CD4-positive, CD25-positive, alpha-beta regulatory T cell (primary cell): ENCODE measurements at regions not wholly inside any gene's neighbourhood (a gene's known extent, or its start where the extent isn't known, plus 50 kb on each side); places are given as distances from the start of the nearest gene placed in this dataset.

Experiments
- ATAC-seq, 2 donors: fragments of 150-1000 bp; cut with Tn5 transposase; one replicate each; pipeline ENCODE4 v1.10.0; 2021; ENCODE audit warnings: low read depth in 2 of 2, moderate number of reproducible peaks in 2 of 2, moderate library complexity in 1 of 2
- DNase-seq, 3 donors: peaks; one replicate each; pipeline versions ENCODE4 v3.0.0 to v3.0.0-alpha.2; 2012 to 2022; ENCODE audit warnings: mixed read lengths in 1 of 3
- H3K27ac ChIP-seq: one replicate; pipeline ENCODE4 v1.7.0; 2013; ENCODE audit warnings: mild to moderate bottlenecking, low read length; ENCODE audit not compliant: insufficient read depth, poor library complexity, severe bottlenecking
- H3K27me3 ChIP-seq: one replicate; pipeline ENCODE4 v1.7.0; 2013; ENCODE audit warnings: low read length; ENCODE audit not compliant: control insufficient read depth, insufficient read depth
- H3K36me3 ChIP-seq: one replicate; pipeline ENCODE4 v1.7.0; 2013; ENCODE audit warnings: mild to moderate bottlenecking, low read length, moderate library complexity; ENCODE audit not compliant: control insufficient read depth, insufficient read depth
- H3K4me1 ChIP-seq: 2 replicates; pipeline ENCODE4 v1.7.0; 2013; ENCODE audit warnings: mild to moderate bottlenecking, low read length; ENCODE audit not compliant: insufficient read depth, control insufficient read depth, poor library complexity, severe bottlenecking
- H3K4me3 ChIP-seq: one replicate; pipeline ENCODE4 v1.7.0; 2013; ENCODE audit warnings: low read depth, mild to moderate bottlenecking, low read length, moderate library complexity
- H3K9me3 ChIP-seq, 2 experiments: 1 replicate in 1 of 2; 2 replicates in 1 of 2; pipeline ENCODE4 v1.7.0; 2013; ENCODE audit warnings: low read length in 2 of 2, mild to moderate bottlenecking in 1 of 2, moderate library complexity in 1 of 2; ENCODE audit not compliant: control insufficient read depth in 2 of 2
- H3K27ac Mint-ChIP-seq, 3 donors: one replicate each; pipeline ENCODE4 v1.8.0; 2020 to 2022; ENCODE audit warnings: mild to moderate bottlenecking in 3 of 3, mixed read lengths in 3 of 3, moderate library complexity in 2 of 3
- H3K27me3 Mint-ChIP-seq: one replicate; pipeline ENCODE4 v1.8.0; 2022; ENCODE audit warnings: mild to moderate bottlenecking, mixed read lengths
- H3K36me3 Mint-ChIP-seq: one replicate; pipeline ENCODE4 v1.8.0; 2020; ENCODE audit warnings: mixed read lengths
- H3K4me1 Mint-ChIP-seq, 4 donors: one replicate each; pipeline ENCODE4 v1.8.0; 2020 to 2022; ENCODE audit warnings: mixed read lengths in 4 of 4, mild to moderate bottlenecking in 1 of 4
- H3K4me3 Mint-ChIP-seq, 4 donors: one replicate each; pipeline ENCODE4 v1.8.0; 2020 to 2022; ENCODE audit warnings: mild to moderate bottlenecking in 4 of 4, mixed read lengths in 4 of 4, moderate library complexity in 3 of 4
- H3K9me3 Mint-ChIP-seq, 7 donors: one replicate each; pipeline ENCODE4 v1.8.0; 2020 to 2022; ENCODE audit warnings: mixed read lengths in 7 of 7, mild to moderate bottlenecking in 3 of 7, moderate library complexity in 2 of 7

- Mint-ChIP-seq H3K4me1 (no peaks in the 10 kb centered on the region), H3K36me3 (no peaks in the 10 kb centered on the region), H3K27me3 (no peaks in the 10 kb centered on the region), H3K9me3 (no peaks in the 10 kb centered on the region), H3K27ac (no peak overlapping the region), H3K4me3 (no peak overlapping the region)
- Histone ChIP-seq H3K4me3 (no peak overlapping the region), H3K4me1 (no peaks in the 10 kb centered on the region), H3K36me3 (no peaks in the 10 kb centered on the region), H3K9me3 (no peaks in the 10 kb centered on the region), H3K27me3 (no peaks in the 10 kb centered on the region), H3K27ac (no peak overlapping the region)
- no peak for DNase-seq
- ATAC-seq: no peak
These were observed 50.8 kb upstream of the MRPS22 start for GRCh38 chr3:139292711-139293664.

- H3K9me3 Mint-ChIP-seq: no peaks in the 10 kb centered on the region
- Histone ChIP-seq H3K36me3 (no peaks in the 10 kb centered on the region), H3K4me3 (no peak overlapping the region), H3K9me3 (no peaks in the 10 kb centered on the region), H3K27me3 (no peaks in the 10 kb centered on the region), H3K4me1 (no peaks in the 10 kb centered on the region), H3K27ac (no peak overlapping the region)
- no peaks in the 10 kb centered on the region for H3K36me3 Mint-ChIP-seq
- no peak for DNase-seq
- no peak for ATAC-seq
- H3K27ac Mint-ChIP-seq: no peak overlapping the region
- H3K27me3 Mint-ChIP-seq: no peaks in the 10 kb centered on the region
- no peak overlapping the region for H3K4me3 Mint-ChIP-seq
- no peaks in the 10 kb centered on the region for H3K4me1 Mint-ChIP-seq
These were observed 50.2 kb upstream of the MRPS22 start for GRCh38 chr3:139293665-139294023.
